OCI-LY3 (cell line): ENCODE measurements at regions not wholly inside any gene's neighbourhood (a gene's known extent, or its start where the extent isn't known, plus 50 kb on each side); places are given as distances from the start of the nearest gene placed in this dataset.

Source experiments
- H2AFZ ChIP-seq: fragments of 200-600, 300-600 bp; shearing (Covaris generic); 2 replicates; pipeline ENCODE4 v1.6.0; 2014; ENCODE audit warnings: antibody characterized with exemption, low read depth, low read length
- H3K27ac ChIP-seq: fragments of 200-600, 300-600 bp; sonication (generic); 2 replicates; pipeline ENCODE4 v1.5.1; 2014; ENCODE audit warnings: mild to moderate bottlenecking, low read length, moderate library complexity, mixed read lengths
- H3K27me3 ChIP-seq: fragments of 200-600, 300-600 bp; sonication (generic); 2 replicates; pipeline ENCODE4 v1.6.1; 2014; ENCODE audit warnings: low read depth, low read length, mixed read lengths
- H3K36me3 ChIP-seq: fragments of 200-600, 300-600 bp; sonication (generic); replicated peaks from 2 replicates; pipeline ENCODE3; 2014; ENCODE audit warnings: low read depth, low read length, mixed read lengths
- H3K4me1 ChIP-seq: fragments of 300-600, 200-600 bp; sonication (generic); 2 replicates; pipeline ENCODE4 v1.6.1; 2014; ENCODE audit warnings: low read length, mixed read lengths
- H3K4me2 ChIP-seq: fragments of 200-600, 300-600 bp; sonication (generic); 2 replicates; pipeline ENCODE4 v1.6.1; 2014; ENCODE audit warnings: low read length, mixed read lengths
- H3K4me3 ChIP-seq: fragments of 300-600, 200-600 bp; sonication (generic); 2 replicates; pipeline ENCODE4 v1.5.1; 2014; ENCODE audit warnings: antibody characterized with exemption, mild to moderate bottlenecking, low read length, moderate library complexity
- H3K79me2 ChIP-seq: fragments of 300-600, 200-600 bp; shearing (Covaris generic); 2 replicates; pipeline ENCODE4 v1.6.1; 2014; ENCODE audit warnings: mild to moderate bottlenecking, low read length, mixed read lengths
- H3K9ac ChIP-seq: fragments of 300-600, 200-600 bp; shearing (Covaris generic); 2 replicates; pipeline ENCODE4 v1.6.0; 2014; ENCODE audit warnings: mild to moderate bottlenecking, low read length, moderate library complexity
- H3K9me3 ChIP-seq: fragments of 200-600, 300-600 bp; shearing (Covaris generic); 2 replicates; pipeline ENCODE4 v1.6.1; 2014; ENCODE audit warnings: low read length, mixed read lengths; ENCODE audit not compliant: insufficient read depth
- H4K20me1 ChIP-seq: fragments of 200-600, 300-600 bp; sonication (generic); 2 replicates; pipeline ENCODE4 v1.6.1; 2016; ENCODE audit warnings: low read length, mixed read lengths; ENCODE audit not compliant: insufficient read depth
- EZH2phosphoT487 ChIP-seq: fragments of 200-600 bp; shearing (Covaris generic); IDR thresholded peaks from 2 replicates; pipeline ENCODE4 v1.6.1; 2018; ENCODE audit warnings: antibody characterized with exemption, mixed run types, low read depth
- TF ChIP-seq, protein P1 (sequence below): fragments of 200-600, 300-600 bp; sonication (generic); IDR thresholded peaks from 2 replicates; pipeline ENCODE4 v1.5.1; 2014; ENCODE audit warnings: antibody characterized with exemption, low read length, low read depth

DNA sequence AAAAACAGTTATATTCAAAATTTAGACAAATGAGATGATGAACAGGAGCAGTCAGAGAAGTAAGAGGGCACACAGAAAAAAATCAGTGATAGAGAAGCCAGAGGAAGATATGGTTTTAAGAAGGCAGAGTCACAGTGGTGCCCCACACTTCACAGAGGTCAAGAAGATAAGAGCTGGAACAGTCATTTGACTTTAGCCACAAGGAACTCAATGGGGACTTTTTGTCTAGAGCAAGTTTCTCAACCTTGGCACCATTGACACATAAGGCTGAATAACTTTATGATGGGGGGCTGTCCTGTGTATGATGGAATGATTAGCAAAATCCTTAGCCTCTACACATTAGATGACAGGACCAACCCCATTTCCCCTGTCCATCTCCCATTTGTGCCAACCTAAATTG lies 172.8 kb upstream of the PLEKHG7 start:
- H2AFZ ChIP-seq = no peak overlapping the region
- H3K4me2 ChIP-seq = no peak overlapping the region
- no peaks in the 10 kb centered on the region for H3K27me3 ChIP-seq

GRCh38 chr12:92528586-92528985 lies 174.2 kb upstream of the PLEKHG7 start:
- H2AFZ ChIP-seq = no peak overlapping the region
- H3K4me3 ChIP-seq = no peak overlapping the region
- H3K4me1 ChIP-seq = peaks cover 15% of the 10 kb centered on the region
- H3K4me2 ChIP-seq = no peak overlapping the region
- no peaks in the 10 kb centered on the region for H3K36me3 ChIP-seq
- no peak overlapping the region for H3K27ac ChIP-seq
- H4K20me1 ChIP-seq = no peaks in the 10 kb centered on the region
- no peak overlapping the region for H3K9ac ChIP-seq
- no peaks in the 10 kb centered on the region for H3K27me3 ChIP-seq
- TF ChIP-seq, protein P1, sequence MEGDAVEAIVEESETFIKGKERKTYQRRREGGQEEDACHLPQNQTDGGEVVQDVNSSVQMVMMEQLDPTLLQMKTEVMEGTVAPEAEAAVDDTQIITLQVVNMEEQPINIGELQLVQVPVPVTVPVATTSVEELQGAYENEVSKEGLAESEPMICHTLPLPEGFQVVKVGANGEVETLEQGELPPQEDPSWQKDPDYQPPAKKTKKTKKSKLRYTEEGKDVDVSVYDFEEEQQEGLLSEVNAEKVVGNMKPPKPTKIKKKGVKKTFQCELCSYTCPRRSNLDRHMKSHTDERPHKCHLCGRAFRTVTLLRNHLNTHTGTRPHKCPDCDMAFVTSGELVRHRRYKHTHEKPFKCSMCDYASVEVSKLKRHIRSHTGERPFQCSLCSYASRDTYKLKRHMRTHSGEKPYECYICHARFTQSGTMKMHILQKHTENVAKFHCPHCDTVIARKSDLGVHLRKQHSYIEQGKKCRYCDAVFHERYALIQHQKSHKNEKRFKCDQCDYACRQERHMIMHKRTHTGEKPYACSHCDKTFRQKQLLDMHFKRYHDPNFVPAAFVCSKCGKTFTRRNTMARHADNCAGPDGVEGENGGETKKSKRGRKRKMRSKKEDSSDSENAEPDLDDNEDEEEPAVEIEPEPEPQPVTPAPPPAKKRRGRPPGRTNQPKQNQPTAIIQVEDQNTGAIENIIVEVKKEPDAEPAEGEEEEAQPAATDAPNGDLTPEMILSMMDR = no peak
- no peak for TF ChIP-seq EZH2phosphoT487
- H3K79me2 ChIP-seq = no peaks in the 10 kb centered on the region
- H3K9me3 ChIP-seq = no peaks in the 10 kb centered on the region

More for the DNA sequence above, 172.8 kb upstream of the PLEKHG7 start:
- Histone ChIP-seq H3K4me3 (no peak overlapping the region), H3K27ac (no peak overlapping the region), H3K9me3 (no peaks in the 10 kb centered on the region), H3K79me2 (no peaks in the 10 kb centered on the region), H4K20me1 (no peaks in the 10 kb centered on the region), H3K36me3 (no peaks in the 10 kb centered on the region), H3K4me1 (peaks cover 16% of the 10 kb centered on the region), H3K9ac (no peak overlapping the region)
- TF ChIP-seq, protein P1 = no peak
- no peak for TF ChIP-seq EZH2phosphoT487

DNA sequence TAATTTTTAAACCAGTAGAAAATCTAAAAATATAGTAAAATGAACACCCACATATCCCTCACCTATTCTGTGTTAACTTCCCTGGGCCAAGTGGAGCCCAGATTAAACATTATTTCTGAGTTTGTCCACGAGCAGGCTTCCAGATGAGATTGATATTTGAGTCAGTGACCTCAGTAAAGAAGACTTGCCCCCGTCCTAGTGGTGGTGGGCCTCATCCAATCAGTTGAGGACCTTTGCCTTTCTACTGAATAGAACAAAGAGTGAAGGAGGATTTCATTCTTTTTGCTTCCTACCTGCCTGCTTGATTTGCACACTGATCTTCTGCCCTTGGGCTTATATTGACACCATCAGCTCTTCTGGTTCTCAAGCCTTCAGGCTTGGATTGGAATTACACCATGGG lies 174.7 kb upstream of the PLEKHG7 start:
- Histone ChIP-seq H2AFZ (no peak overlapping the region), H3K36me3 (no peaks in the 10 kb centered on the region), H3K27me3 (no peaks in the 10 kb centered on the region), H4K20me1 (no peaks in the 10 kb centered on the region), H3K27ac (no peak overlapping the region), H3K4me2 (no peak overlapping the region), H3K4me3 (no peak overlapping the region), H3K79me2 (no peaks in the 10 kb centered on the region), H3K9me3 (no peaks in the 10 kb centered on the region), H3K4me1 (peaks cover 13% of the 10 kb centered on the region), H3K9ac (no peak overlapping the region)
- TF ChIP-seq EZH2phosphoT487 = no peak
- TF ChIP-seq, protein P1 = no peak

DNA sequence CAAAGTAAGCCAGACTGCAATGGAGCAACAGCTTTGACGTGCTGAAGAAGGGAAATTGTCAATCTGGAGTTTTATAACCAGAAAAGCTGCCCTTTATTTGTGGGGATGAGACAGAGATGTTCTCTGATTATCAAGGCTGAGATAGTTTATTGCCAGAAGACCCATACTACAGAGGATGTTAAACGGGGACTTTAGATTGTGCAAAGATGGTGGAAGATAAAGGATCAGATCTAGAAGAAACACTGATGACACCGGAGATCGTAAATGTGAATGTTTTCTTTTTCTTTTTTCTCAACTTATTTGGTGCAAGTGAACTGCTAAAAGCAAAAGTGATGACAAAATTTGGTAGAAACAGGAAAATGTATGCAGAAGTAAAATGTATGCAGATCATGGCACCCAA lies 178.3 kb upstream of the PLEKHG7 start:
- Histone ChIP-seq H4K20me1 (no peaks in the 10 kb centered on the region), H3K79me2 (no peaks in the 10 kb centered on the region), H3K27ac (no peak overlapping the region), H3K9me3 (no peaks in the 10 kb centered on the region), H3K4me2 (no peak overlapping the region), H2AFZ (no peak overlapping the region), H3K27me3 (no peaks in the 10 kb centered on the region), H3K4me1 (peaks cover 5% of the 10 kb centered on the region), H3K4me3 (no peak overlapping the region), H3K9ac (no peak overlapping the region), H3K36me3 (no peaks in the 10 kb centered on the region)
- TF ChIP-seq, protein P1 = no peak
- no peak for TF ChIP-seq EZH2phosphoT487
